ENCODE measurements at regions not wholly inside any gene's neighbourhood (a gene's known extent, or its start where the extent isn't known, plus 50 kb on each side); places are given as distances from the start of the nearest gene placed in this dataset.

GRCh38 chr2:43041173-43041591 is 185.2 kb downstream of the ZFP36L2 start:
- no peak for DNase-seq (ENCODE audit: low read depth, low spot score)
- in situ Hi-C loops (cut with HindIII; ENCODE audit: low pct_unique_long_range_greater_than_20kb, low sequenced_read_pairs), result no loop called here

GRCh38 chr2:43040084-43040854 is 186.1 kb downstream of the ZFP36L2 start:
- in situ Hi-C loops (cut with HindIII; ENCODE audit: low pct_unique_long_range_greater_than_20kb, low sequenced_read_pairs), result no loop called here
- no peak for DNase-seq (ENCODE audit: low read depth, low spot score)

- no peak for DNase-seq (ENCODE audit: low read depth, low spot score)
- in situ Hi-C loops (cut with HindIII; ENCODE audit: low pct_unique_long_range_greater_than_20kb, low sequenced_read_pairs), result no loop called here
Observed at GRCh38 chr2:43039376-43040080, 186.9 kb downstream of the ZFP36L2 start.

- in situ Hi-C loops (cut with HindIII; ENCODE audit: low pct_unique_long_range_greater_than_20kb, low sequenced_read_pairs), result no loop called here
Observed at GRCh38 chr2:43038696-43039094, 187.7 kb downstream of the ZFP36L2 start.

GRCh38 chr2:43038034-43038695 is 188.2 kb downstream of the ZFP36L2 start:
- DNase-seq (ENCODE audit: low read depth, low spot score), result no peak
- in situ Hi-C loops (cut with HindIII; ENCODE audit: low pct_unique_long_range_greater_than_20kb, low sequenced_read_pairs), result no loop called here

More at GRCh38 chr2:43038696-43039094, 187.7 kb downstream of the ZFP36L2 start:
- no peak for DNase-seq (ENCODE audit: low read depth, low spot score)

- in situ Hi-C loops (cut with HindIII; ENCODE audit: low pct_unique_long_range_greater_than_20kb, low sequenced_read_pairs), result no loop called here
- no peak for DNase-seq (ENCODE audit: low read depth, low spot score)
Observed at GRCh38 chr2:43035922-43036321, 190.5 kb downstream of the ZFP36L2 start.

- DNase-seq (ENCODE audit: low read depth, low spot score), result no peak
- in situ Hi-C loops (cut with HindIII; ENCODE audit: low pct_unique_long_range_greater_than_20kb, low sequenced_read_pairs), result no loop called here
Observed at GRCh38 chr2:43034921-43035320, 191.5 kb downstream of the ZFP36L2 start.

- in situ Hi-C loops (cut with HindIII; ENCODE audit: low pct_unique_long_range_greater_than_20kb, low sequenced_read_pairs), result no loop called here
- DNase-seq (ENCODE audit: low read depth, low spot score), result no peak
Observed at GRCh38 chr2:43034242-43034619, 192.2 kb downstream of the ZFP36L2 start.

- DNase-seq (ENCODE audit: low read depth, low spot score), result no peak
- in situ Hi-C loops (cut with HindIII; ENCODE audit: low pct_unique_long_range_greater_than_20kb, low sequenced_read_pairs), result no loop called here
Observed at GRCh38 chr2:43033466-43034241, 192.8 kb downstream of the ZFP36L2 start.

GRCh38 chr2:43033016-43033270 is 193.5 kb downstream of the ZFP36L2 start:
- in situ Hi-C loops (cut with HindIII; ENCODE audit: low pct_unique_long_range_greater_than_20kb, low sequenced_read_pairs), result no loop called here
- no peak for DNase-seq (ENCODE audit: low read depth, low spot score)

- in situ Hi-C loops (cut with HindIII; ENCODE audit: low pct_unique_long_range_greater_than_20kb, low sequenced_read_pairs), result no loop called here
- no peak for DNase-seq (ENCODE audit: low read depth, low spot score)
Observed at GRCh38 chr2:43032213-43033015, 194.0 kb downstream of the ZFP36L2 start.

- no peak for DNase-seq (ENCODE audit: low read depth, low spot score)
- in situ Hi-C loops (cut with HindIII; ENCODE audit: low pct_unique_long_range_greater_than_20kb, low sequenced_read_pairs), result no loop called here
Observed at GRCh38 chr2:43031471-43032212, 194.8 kb downstream of the ZFP36L2 start.

GRCh38 chr2:43030551-43031307 is 195.7 kb downstream of the ZFP36L2 start:
- DNase-seq (ENCODE audit: low read depth, low spot score), result no peak
- in situ Hi-C loops (cut with HindIII; ENCODE audit: low pct_unique_long_range_greater_than_20kb, low sequenced_read_pairs), result no loop called here

GRCh38 chr2:43029186-43029585 is 197.2 kb downstream of the ZFP36L2 start:
- in situ Hi-C loops (cut with HindIII; ENCODE audit: low pct_unique_long_range_greater_than_20kb, low sequenced_read_pairs), result no loop called here

GRCh38 chr2:43028188-43028587 is 198.2 kb downstream of the ZFP36L2 start:
- DNase-seq (ENCODE audit: low read depth, low spot score), result no peak
- in situ Hi-C loops (cut with HindIII; ENCODE audit: low pct_unique_long_range_greater_than_20kb, low sequenced_read_pairs), result no loop called here

More at GRCh38 chr2:43029186-43029585, 197.2 kb downstream of the ZFP36L2 start:
- DNase-seq (ENCODE audit: low read depth, low spot score), result no peak

Data from SK-MEL-5 (cell line).